HEK293 (cell line): ENCODE measurements at regions not wholly inside any gene's neighbourhood (a gene's known extent, or its start where the extent isn't known, plus 50 kb on each side); places are given as distances from the start of the nearest gene placed in this dataset.

Source experiments
- CTCF ChIP-seq: fragments of 450-650 bp; formaldehyde crosslinking; IDR thresholded peaks from 2 replicates; pipeline ENCODE4 v1.5.1; 2016; ENCODE audit warnings: missing biosample characterization, missing genetic modification characterization
- KLF1 ChIP-seq: fragments of 450-650 bp; formaldehyde crosslinking; IDR thresholded peaks from 2 replicates; pipeline ENCODE4 v1.5.1; 2016; ENCODE audit warnings: missing biosample characterization, missing genetic modification characterization
- PATZ1 ChIP-seq: fragments of 450-650 bp; formaldehyde crosslinking; IDR thresholded peaks from 2 replicates; pipeline ENCODE4 v1.5.1; 2016; ENCODE audit warnings: missing biosample characterization, missing genetic modification characterization
- YY1 ChIP-seq: fragments of 450-650 bp; formaldehyde crosslinking; IDR thresholded peaks from 2 replicates; pipeline ENCODE4 v1.5.1; 2018; ENCODE audit warnings: missing biosample characterization, missing genetic modification characterization
- YY2 ChIP-seq: fragments of 450-650 bp; formaldehyde crosslinking; IDR thresholded peaks from 2 replicates; pipeline ENCODE4 v1.5.1; 2016; ENCODE audit warnings: missing biosample characterization, missing genetic modification characterization
- ZNF16 ChIP-seq: fragments of 450-650 bp; formaldehyde crosslinking; IDR thresholded peaks from 2 replicates; pipeline ENCODE4 v1.5.1; 2016; ENCODE audit warnings: low read depth, missing biosample characterization, missing genetic modification characterization
- ZNF174 ChIP-seq: fragments of 450-650 bp; formaldehyde crosslinking; IDR thresholded peaks from 2 replicates; pipeline ENCODE4 v1.5.0; 2017; ENCODE audit warnings: missing biosample characterization, mild to moderate bottlenecking, missing genetic modification characterization
- ZNF202 ChIP-seq: fragments of 450-650 bp; formaldehyde crosslinking; IDR thresholded peaks from 2 replicates; pipeline ENCODE4 v1.5.1; 2016; ENCODE audit warnings: missing biosample characterization, missing genetic modification characterization, borderline replicate concordance
- ZNF274 ChIP-seq, 2 experiments: fragments of 200-500 bp in 1 of 2; fragments of 450-650 bp in 1 of 2; sonication (Bioruptor generic) in 1 of 2; formaldehyde crosslinking in 1 of 2; IDR thresholded peaks; 2 replicates each; pipeline versions ENCODE4 v1.5.1 to v1.6.1; 2014 to 2016; ENCODE audit warnings: borderline replicate concordance in 1 of 2, inconsistent platforms in 1 of 2, low read length in 1 of 2, missing biosample characterization in 1 of 2, missing genetic modification characterization in 1 of 2
- ZNF521 ChIP-seq: fragments of 450-650 bp; formaldehyde crosslinking; IDR thresholded peaks from 2 replicates; pipeline ENCODE4 v1.5.1; 2017; ENCODE audit warnings: missing biosample characterization, mild to moderate bottlenecking, missing genetic modification characterization
- ZNF785 ChIP-seq: fragments of 450-650 bp; formaldehyde crosslinking; IDR thresholded peaks from 2 replicates; pipeline ENCODE4 v1.5.1; 2016; ENCODE audit warnings: missing biosample characterization, missing genetic modification characterization
- ZNF837 ChIP-seq: fragments of 450-650 bp; formaldehyde crosslinking; IDR thresholded peaks from 2 replicates; pipeline ENCODE4 v1.5.1; 2016; ENCODE audit warnings: missing biosample characterization, missing genetic modification characterization

- TF ChIP-seq CTCF (tag by site-specific recombination) (no peak), ZNF274 (IDR thresholded peaks at IDR 0.05; ENCODE audit: low read length) (no peak), ZNF274 (tag by site-specific recombination; IDR thresholded peaks at IDR 0.05; ENCODE audit: borderline replicate concordance) (no peak), YY2 (no peak), ZNF837 (tag by site-specific recombination) (no peak), ZNF202 (no peak), PATZ1 (no peak), YY1 (tag by site-specific recombination) (no peak), ZNF785 (tag by site-specific recombination) (no peak), KLF1 (no peak), ZNF174 (tag by site-specific recombination) (no peak), ZNF16 (tag by site-specific recombination) (no peak), ZNF521 (tag by site-specific recombination) (no peak)
Measured at GRCh38 chr3:98711426-98711825, 51.7 kb upstream of the ST3GAL6 start.
